Ascending aorta (tissue), 2 donors: ENCODE measurements at regions not wholly inside any gene's neighbourhood (a gene's known extent, or its start where the extent isn't known, plus 50 kb on each side); places are given as distances from the start of the nearest gene placed in this dataset.

Source experiments
- DNase-seq, 2 donors: peaks; one replicate each; pipeline ENCODE4 v3.0.0-alpha.2; 2019; ENCODE audit warnings: low spot score in 2 of 2
- H3K27ac ChIP-seq, 2 donors: fragments of 200-600 bp; sonication (generic); one replicate each; pipeline ENCODE4 v1.5.1; 2016 to 2017; ENCODE audit warnings: mild to moderate bottlenecking in 1 of 2
- H3K27me3 ChIP-seq: fragments of 200-600 bp; sonication (generic); one replicate; pipeline ENCODE4 v1.5.1; 2017
- H3K36me3 ChIP-seq, 2 donors: fragments of 200-600 bp; sonication (generic); one replicate each; pipeline ENCODE4 v1.5.1; 2016
- H3K4me1 ChIP-seq, 2 donors: fragments of 200-600 bp; sonication (generic); one replicate each; pipeline ENCODE4 v1.5.1; 2016 to 2017; ENCODE audit warnings: mild to moderate bottlenecking in 1 of 2
- H3K4me3 ChIP-seq, 2 donors: fragments of 200-600 bp; sonication (generic); one replicate each; pipeline ENCODE4 v1.5.1; 2016 to 2017; ENCODE audit warnings: mild to moderate bottlenecking in 1 of 2
- H3K9me3 ChIP-seq, 2 donors: fragments of 200-600 bp; sonication (generic); one replicate each; pipeline ENCODE4 v1.5.1; 2016
- intact Hi-C: fragments of 100-400 bp; cut with DNase I; formaldehyde crosslinking; loops from one replicate; pipeline ENCODE4 v1.15.1; 2023
- TF ChIP-seq, protein P1 (sequence below), 3 experiments: fragments of 200-600 bp in 2 of 3; fragments of 450-650 bp in 1 of 3; sonication (generic) in 2 of 3; IDR thresholded peaks; one replicate each; pipeline ENCODE4 v1.5.1; 2016 to 2019; ENCODE audit warnings: antibody characterized with exemption in 3 of 3, mild to moderate bottlenecking in 1 of 3, moderate library complexity in 1 of 3

DNA sequence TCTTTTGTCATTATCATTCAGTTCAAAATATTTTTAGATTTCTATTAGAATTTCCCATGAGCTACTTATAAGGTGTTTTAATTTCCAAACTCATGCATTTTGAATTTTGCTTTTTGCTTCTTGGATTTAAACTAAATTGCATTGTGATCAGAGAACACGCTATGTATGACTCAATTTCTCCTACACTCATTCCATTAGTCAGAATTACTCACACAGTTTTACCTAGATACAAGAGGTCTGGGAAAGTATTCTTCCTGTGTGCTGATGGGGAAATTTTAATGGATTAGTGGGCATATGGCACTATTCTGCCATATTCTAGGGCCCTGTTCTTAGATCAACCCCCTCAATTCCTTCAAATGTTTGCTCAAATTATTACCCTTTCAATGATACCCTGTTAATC lies 49.9 kb upstream of the BMP5 start:
- Histone ChIP-seq H3K27me3 (no peaks in the 10 kb centered on the region), H3K27ac (no peak overlapping the region), H3K4me3 (no peak overlapping the region), H3K9me3 (no peaks in the 10 kb centered on the region), H3K4me1 (no peaks in the 10 kb centered on the region), H3K36me3 (no peaks in the 10 kb centered on the region)
- intact Hi-C loops = no loop called here
- TF ChIP-seq, protein P1, sequence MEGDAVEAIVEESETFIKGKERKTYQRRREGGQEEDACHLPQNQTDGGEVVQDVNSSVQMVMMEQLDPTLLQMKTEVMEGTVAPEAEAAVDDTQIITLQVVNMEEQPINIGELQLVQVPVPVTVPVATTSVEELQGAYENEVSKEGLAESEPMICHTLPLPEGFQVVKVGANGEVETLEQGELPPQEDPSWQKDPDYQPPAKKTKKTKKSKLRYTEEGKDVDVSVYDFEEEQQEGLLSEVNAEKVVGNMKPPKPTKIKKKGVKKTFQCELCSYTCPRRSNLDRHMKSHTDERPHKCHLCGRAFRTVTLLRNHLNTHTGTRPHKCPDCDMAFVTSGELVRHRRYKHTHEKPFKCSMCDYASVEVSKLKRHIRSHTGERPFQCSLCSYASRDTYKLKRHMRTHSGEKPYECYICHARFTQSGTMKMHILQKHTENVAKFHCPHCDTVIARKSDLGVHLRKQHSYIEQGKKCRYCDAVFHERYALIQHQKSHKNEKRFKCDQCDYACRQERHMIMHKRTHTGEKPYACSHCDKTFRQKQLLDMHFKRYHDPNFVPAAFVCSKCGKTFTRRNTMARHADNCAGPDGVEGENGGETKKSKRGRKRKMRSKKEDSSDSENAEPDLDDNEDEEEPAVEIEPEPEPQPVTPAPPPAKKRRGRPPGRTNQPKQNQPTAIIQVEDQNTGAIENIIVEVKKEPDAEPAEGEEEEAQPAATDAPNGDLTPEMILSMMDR (IDR thresholded peaks at IDR 0.05) = no peak
- DNase-seq = no peak
